Liver (tissue), 8 donors: ENCODE measurements at regions not wholly inside any gene's neighbourhood (a gene's known extent, or its start where the extent isn't known, plus 50 kb on each side); places are given as distances from the start of the nearest gene placed in this dataset.

Experiments used
- DNase-seq: peaks from one replicate; pipeline ENCODE4 v3.0.0-alpha.2; 2017; ENCODE audit warnings: low spot score
- H3K27ac ChIP-seq, 2 donors: one replicate each; pipeline ENCODE4 v1.7.0; 2013; ENCODE audit warnings: inconsistent platforms in 2 of 2, low read length in 2 of 2, control low read depth in 1 of 2, low read depth in 1 of 2, mild to moderate bottlenecking in 1 of 2
- H3K27me3 ChIP-seq, 4 donors: one replicate each; pipeline versions ENCODE4 v1.6.1 to v1.7.0; 2013; ENCODE audit warnings: low read length in 3 of 4, inconsistent platforms in 1 of 4, mild to moderate bottlenecking in 1 of 4, moderate library complexity in 1 of 4; ENCODE audit not compliant: control insufficient read depth in 4 of 4, insufficient read depth in 4 of 4
- H3K36me3 ChIP-seq, 4 donors: one replicate each; pipeline versions ENCODE4 v1.6.1 to v1.7.0; 2013; ENCODE audit warnings: low read length in 3 of 4, mild to moderate bottlenecking in 3 of 4, low read depth in 1 of 4, moderate library complexity in 1 of 4; ENCODE audit not compliant: control insufficient read depth in 4 of 4, insufficient read depth in 3 of 4
- H3K4me1 ChIP-seq, 4 donors: one replicate each; pipeline versions ENCODE4 v1.6.1 to v1.7.0; 2013; ENCODE audit warnings: low read length in 3 of 4, mild to moderate bottlenecking in 3 of 4, moderate library complexity in 1 of 4; ENCODE audit not compliant: control insufficient read depth in 4 of 4, insufficient read depth in 4 of 4
- H3K4me3 ChIP-seq, 3 donors: one replicate each; pipeline versions ENCODE4 v1.6.1 to v1.7.0; 2013; ENCODE audit warnings: low read length in 3 of 3, control low read depth in 1 of 3, low read depth in 1 of 3, mild to moderate bottlenecking in 1 of 3
- H3K9ac ChIP-seq, 2 donors: one replicate each; pipeline ENCODE4 v1.7.0; 2013; ENCODE audit warnings: low read length in 2 of 2, mild to moderate bottlenecking in 2 of 2, moderate library complexity in 2 of 2, control low read depth in 1 of 2, low read depth in 1 of 2
- H3K9me3 ChIP-seq, 4 donors: one replicate each; pipeline versions ENCODE4 v1.6.1 to v1.7.0; 2013; ENCODE audit warnings: low read length in 3 of 4; ENCODE audit not compliant: control insufficient read depth in 4 of 4
- ATF3 ChIP-seq: IDR thresholded peaks from 2 replicates; pipeline ENCODE4 v1.6.1; 2016; ENCODE audit warnings: antibody characterized with exemption
- CTCF ChIP-seq: fragments of 150-350 bp; IDR thresholded peaks from 2 replicates; pipeline ENCODE4 v1.5.1; 2017; ENCODE audit warnings: improper control_type of control experiment, low read depth, low read length; ENCODE audit not compliant: missing input control
- EGR1 ChIP-seq, 2 donors: IDR thresholded peaks; 2 replicates each; pipeline ENCODE4 v1.6.1; 2016 to 2018; ENCODE audit warnings: antibody characterized with exemption in 2 of 2, low read depth in 2 of 2
- FOXA1 ChIP-seq: IDR thresholded peaks from 2 replicates; pipeline ENCODE4 v1.6.1; 2016; ENCODE audit warnings: antibody characterized with exemption
- FOXA2 ChIP-seq: IDR thresholded peaks from 2 replicates; pipeline ENCODE4 v1.6.1; 2016; ENCODE audit warnings: antibody characterized with exemption
- GABPA ChIP-seq, 2 donors: IDR thresholded peaks in 1 of 2; conservative IDR thresholded peaks in 1 of 2; 2 replicates each; pipeline ENCODE4 v1.6.1; 2016; ENCODE audit warnings: antibody characterized with exemption in 2 of 2, mild to moderate bottlenecking in 1 of 2, moderate library complexity in 1 of 2
- HNF4A ChIP-seq, 2 donors: conservative IDR thresholded peaks; 2 replicates each; pipeline ENCODE4 v1.6.1; 2016; ENCODE audit warnings: antibody characterized with exemption in 2 of 2, mild to moderate bottlenecking in 2 of 2
- HNF4G ChIP-seq: IDR thresholded peaks from 2 replicates; pipeline ENCODE4 v1.6.1; 2016; ENCODE audit warnings: antibody characterized with exemption
- JUND ChIP-seq, 2 donors: IDR thresholded peaks; 2 replicates each; pipeline ENCODE4 v1.6.1; 2016; ENCODE audit warnings: antibody characterized with exemption in 2 of 2
- MAX ChIP-seq: IDR thresholded peaks from 2 replicates; pipeline ENCODE4 v1.6.1; 2016; ENCODE audit warnings: antibody characterized with exemption
- NR2F2 ChIP-seq: IDR thresholded peaks from 2 replicates; pipeline ENCODE4 v1.6.1; 2016; ENCODE audit warnings: antibody characterized with exemption
- RAD21 ChIP-seq, 2 donors: IDR thresholded peaks; 2 replicates each; pipeline ENCODE4 v1.6.1; 2016; ENCODE audit warnings: antibody characterized with exemption in 2 of 2, mild to moderate bottlenecking in 2 of 2
- REST ChIP-seq: IDR thresholded peaks from 2 replicates; pipeline ENCODE4 v1.6.1; 2016; ENCODE audit warnings: antibody characterized with exemption, mild to moderate bottlenecking
- RXRA ChIP-seq, 2 donors: IDR thresholded peaks; 2 replicates each; pipeline ENCODE4 v1.6.1; 2017 to 2018; ENCODE audit warnings: antibody characterized with exemption in 2 of 2, mild to moderate bottlenecking in 1 of 2
- SP1 ChIP-seq: IDR thresholded peaks from 2 replicates; pipeline ENCODE4 v1.6.1; 2018; ENCODE audit warnings: antibody characterized with exemption, mild to moderate bottlenecking
- TAF1 ChIP-seq: conservative IDR thresholded peaks from 2 replicates; pipeline ENCODE4 v1.6.1; 2016; ENCODE audit warnings: antibody characterized with exemption, mild to moderate bottlenecking
- YY1 ChIP-seq: IDR thresholded peaks from 2 replicates; pipeline ENCODE4 v1.6.1; 2016; ENCODE audit warnings: antibody characterized with exemption, mild to moderate bottlenecking
- ZBTB33 ChIP-seq: IDR thresholded peaks from 2 replicates; pipeline ENCODE4 v1.6.1; 2016; ENCODE audit warnings: antibody characterized with exemption
- WGBS: extraction: QIAGEN DNeasy Blood & Tissue Kit; methylation state at CpG from one replicate; pipeline ENCODE4 v1.1.7; 2013; 5-methylcytosine and 5-hydroxymethylcytosine counted together
- donor health status: healthy.
- donor health status: healthy.
- donor health status: healthy.
- donor health status: healthy.
- donor health status: healthy.

GRCh38 chr2:19790291-19790690, 111.5 kb downstream of the TTC32 start:
- no peak for DNase-seq
- 85% methylated on average over 7 of the region's 7 CpGs for WGBS

More at GRCh38 chr2:19790291-19790690, 111.5 kb downstream of the TTC32 start:
- Histone ChIP-seq H3K36me3 (no peaks in the 10 kb centered on the region), H3K9ac (no peak overlapping the region), H3K9me3 (no peaks in the 10 kb centered on the region), H3K4me1 (no peaks in the 10 kb centered on the region), H3K27me3 (no peaks in the 10 kb centered on the region), H3K27ac (no peak overlapping the region), H3K4me3 (no peak overlapping the region)
- TF ChIP-seq CTCF (no peak), HNF4A (conservative IDR thresholded peaks at IDR 0.05) (no peak), GABPA (IDR thresholded peaks at IDR 0.05 in 1 of 2, conservative IDR thresholded peaks at IDR 0.05 in 1 of 2) (no peak), RAD21 (IDR thresholded peaks at IDR 0.05) (no peak), YY1 (no peak), HNF4G (no peak), NR2F2 (no peak), SP1 (no peak), FOXA1 (no peak), MAX (no peak), EGR1 (IDR thresholded peaks at IDR 0.05; ENCODE audit: low read depth in 2 of 2) (no peak), ATF3 (no peak), ZBTB33 (no peak), JUND (IDR thresholded peaks at IDR 0.05) (no peak), RXRA (IDR thresholded peaks at IDR 0.05) (no peak), TAF1 (no peak), FOXA2 (no peak), REST (no peak)
